GM21528 (cell line): ENCODE measurements at regions not wholly inside any gene's neighbourhood (a gene's known extent, or its start where the extent isn't known, plus 50 kb on each side); places are given as distances from the start of the nearest gene placed in this dataset.

ENCODE experiments used
- ATAC-seq: cut with Tn5 transposase; IDR thresholded peaks from one replicate; pipeline ENCODE4 v1.9.1; 2021; ENCODE audit warnings: mild to moderate bottlenecking, moderate library complexity; ENCODE audit not compliant: unreplicated experiment, low FRiP score

- ATAC-seq, result no peak
These were observed 392.1 kb upstream of the HNRNPA3 start for GRCh38 chr2:176820371-176820932.

- ATAC-seq, result no peak
These were observed 391.2 kb upstream of the HNRNPA3 start for GRCh38 chr2:176821350-176821749.

- no peak for ATAC-seq
These were observed 390.5 kb upstream of the HNRNPA3 start for GRCh38 chr2:176822060-176822459.

- ATAC-seq, result no peak
These were observed 386.2 kb upstream of the HNRNPA3 start for GRCh38 chr2:176826356-176826755.

GRCh38 chr2:176826984-176827668 lies 385.5 kb upstream of the HNRNPA3 start:
- no peak for ATAC-seq

GRCh38 chr2:176830362-176830761 lies 382.2 kb upstream of the HNRNPA3 start:
- no peak for ATAC-seq

GRCh38 chr2:176832086-176832485 lies 380.5 kb upstream of the HNRNPA3 start:
- ATAC-seq, result no peak

GRCh38 chr2:176833671-176834070 lies 378.9 kb upstream of the HNRNPA3 start:
- no peak for ATAC-seq

GRCh38 chr2:176834226-176834625 lies 378.4 kb upstream of the HNRNPA3 start:
- ATAC-seq, result no peak

- ATAC-seq, result no peak
These were observed 369.4 kb upstream of the HNRNPA3 start for GRCh38 chr2:176843208-176843607.

GRCh38 chr2:176844461-176844860 lies 368.1 kb upstream of the HNRNPA3 start:
- ATAC-seq, result no peak

GRCh38 chr2:176845718-176846117 lies 366.9 kb upstream of the HNRNPA3 start:
- ATAC-seq, result no peak

- ATAC-seq, result no peak
These were observed 365.0 kb upstream of the HNRNPA3 start for GRCh38 chr2:176847575-176847974.

- no peak for ATAC-seq
These were observed 363.8 kb upstream of the HNRNPA3 start for GRCh38 chr2:176848844-176849243.

GRCh38 chr2:176851200-176851888 lies 361.2 kb upstream of the HNRNPA3 start:
- ATAC-seq, result no peak

- no peak for ATAC-seq
These were observed 360.6 kb upstream of the HNRNPA3 start for GRCh38 chr2:176851889-176852483.

- ATAC-seq, result no peak
These were observed 359.9 kb upstream of the HNRNPA3 start for GRCh38 chr2:176852667-176853066.

GRCh38 chr2:176854062-176854461 lies 358.5 kb upstream of the HNRNPA3 start:
- no peak for ATAC-seq

- no peak for ATAC-seq
These were observed 357.7 kb upstream of the HNRNPA3 start for GRCh38 chr2:176854878-176855277.

GRCh38 chr2:176856683-176857082 lies 355.9 kb upstream of the HNRNPA3 start:
- ATAC-seq, result no peak

- ATAC-seq, result no peak
These were observed 347.3 kb upstream of the HNRNPA3 start for GRCh38 chr2:176865336-176865735.
